22Rv1 (cell line): ENCODE measurements at regions not wholly inside any gene's neighbourhood (a gene's known extent, or its start where the extent isn't known, plus 50 kb on each side); places are given as distances from the start of the nearest gene placed in this dataset.
"Not testable (repeated sequence)": the region's sequence is repeated elsewhere in the genome, so short reads cannot be mapped to it uniquely, and the experiment has no call there.

ENCODE experiments used
- CTCF ChIP-seq: fragments of 450-650 bp; IDR thresholded peaks from 2 replicates; pipeline ENCODE4 v1.5.1; 2017; ENCODE audit warnings: mild to moderate bottlenecking
- ZFX ChIP-seq: fragments of 450-650 bp; IDR thresholded peaks from 2 replicates; pipeline ENCODE4 v1.6.1; 2017; ENCODE audit warnings: antibody characterized with exemption, borderline replicate concordance

DNA sequence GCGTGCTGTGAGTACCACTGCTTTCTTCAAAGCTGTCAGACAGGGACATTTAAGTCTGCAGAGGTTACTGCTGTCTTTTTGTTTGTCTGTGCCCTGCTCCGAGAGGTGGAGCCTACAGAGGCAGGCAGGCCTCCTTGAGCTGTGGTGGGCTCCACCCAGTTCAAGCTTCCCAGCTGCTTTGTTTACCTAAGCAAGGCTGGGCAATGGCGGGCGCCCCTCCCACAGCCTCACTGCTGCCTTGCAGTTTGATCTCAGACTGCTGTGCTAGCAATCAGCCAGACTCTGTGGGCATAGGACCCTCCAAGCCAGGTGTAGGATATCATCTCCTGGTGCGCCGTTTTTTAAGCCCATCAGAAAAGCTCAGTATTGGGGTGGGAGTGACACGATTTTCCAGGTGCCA, 374.5 kb downstream of the TFAP2B start:
- TF ChIP-seq CTCF, ZFX: not testable (repeated sequence)
